HG03196 (cell line): ENCODE measurements at regions not wholly inside any gene's neighbourhood (a gene's known extent, or its start where the extent isn't known, plus 50 kb on each side); places are given as distances from the start of the nearest gene placed in this dataset.
"Not testable (repeated sequence)": the region's sequence is repeated elsewhere in the genome, so short reads cannot be mapped to it uniquely, and the experiment has no call there.

ENCODE experiments used
- ATAC-seq: cut with Tn5 transposase; IDR thresholded peaks from one replicate; pipeline ENCODE4 v1.9.1; 2021; ENCODE audit not compliant: unreplicated experiment

DNA sequence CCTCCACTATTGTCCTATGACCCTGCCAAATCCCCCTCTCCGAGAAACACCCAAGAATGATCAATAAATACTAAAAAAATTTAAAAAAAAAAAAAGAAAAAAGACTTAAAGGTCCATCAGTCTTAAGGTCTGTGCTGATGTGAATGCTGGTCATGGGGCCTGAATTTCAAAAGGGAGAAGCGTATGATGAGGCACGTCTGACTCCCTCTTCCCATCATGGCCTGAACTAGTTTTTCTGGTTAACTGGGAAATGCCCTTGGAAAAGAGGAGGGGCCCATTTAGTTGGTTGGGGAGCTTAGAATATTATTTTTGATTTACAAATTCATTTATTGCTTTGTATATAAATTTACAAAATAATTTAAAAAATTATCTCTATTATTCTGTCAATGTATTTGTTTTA, 291.0 kb upstream of the CDH19 start:
- ATAC-seq = no peak

DNA sequence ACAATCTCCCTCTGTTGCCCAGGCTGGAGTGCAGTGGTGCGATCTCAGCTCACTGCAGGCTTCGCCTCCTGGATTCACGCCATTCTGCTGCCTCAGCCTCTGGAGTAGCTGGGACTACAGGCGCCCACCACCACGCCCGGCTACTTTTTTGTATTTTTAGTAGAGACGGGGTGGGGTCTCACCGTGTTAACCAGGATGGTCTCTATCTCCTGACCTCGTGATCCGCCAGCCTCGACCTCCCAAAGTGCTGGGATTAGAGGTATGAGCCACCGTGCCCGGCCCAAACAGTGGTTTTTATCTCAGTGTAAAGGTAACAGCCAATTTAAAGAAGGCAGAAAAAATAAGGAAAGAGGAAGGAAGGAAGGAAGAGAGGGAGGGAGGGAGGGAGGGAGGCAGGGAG, 288.5 kb upstream of the CDH19 start:
- not testable (repeated sequence) for ATAC-seq

- ATAC-seq = no peak
Observed at GRCh38 chr18:66874812-66875474, 271.1 kb upstream of the CDH19 start.

DNA sequence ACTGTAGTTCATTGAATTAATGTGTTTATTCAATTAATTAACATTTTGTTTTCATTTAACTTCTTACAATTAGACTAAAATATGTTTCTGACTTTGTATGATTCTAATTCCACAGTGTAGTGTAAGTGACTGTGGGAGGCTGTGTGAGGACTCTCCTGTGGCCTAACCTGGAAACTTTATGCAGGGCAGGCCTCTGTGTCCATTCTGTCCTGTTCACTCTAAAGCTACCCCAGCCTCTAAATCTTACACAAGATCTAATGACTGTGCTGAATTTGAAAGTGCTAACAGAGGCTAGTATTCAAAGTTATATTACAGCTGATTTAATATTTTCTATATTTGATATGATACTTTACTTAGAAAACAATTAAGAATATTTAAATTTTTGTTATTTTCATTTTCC, 270.5 kb upstream of the CDH19 start:
- ATAC-seq = no peak

GRCh38 chr18:66873899-66874298, 270.0 kb upstream of the CDH19 start:
- no peak for ATAC-seq

- no peak for ATAC-seq
Observed at GRCh38 chr18:66872277-66872676, 268.4 kb upstream of the CDH19 start.

DNA sequence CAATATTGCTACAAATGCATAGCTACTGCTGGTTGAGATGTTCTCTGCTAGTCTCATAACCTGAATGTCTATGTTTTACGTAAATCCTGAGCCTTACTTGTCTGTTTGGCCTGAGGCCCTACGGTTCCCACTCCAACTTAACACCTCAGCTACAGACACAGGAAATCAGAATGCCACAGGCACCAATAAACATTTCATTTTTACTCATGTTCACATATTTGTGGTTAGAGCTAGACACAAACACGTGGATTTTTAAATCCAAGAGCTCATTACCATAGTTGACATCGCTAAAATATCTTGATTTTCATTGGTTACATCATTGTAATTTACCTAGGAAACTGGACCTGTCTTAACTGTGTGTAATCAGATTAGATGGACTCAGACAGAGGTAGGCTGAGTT, 263.8 kb upstream of the CDH19 start:
- no peak for ATAC-seq

DNA sequence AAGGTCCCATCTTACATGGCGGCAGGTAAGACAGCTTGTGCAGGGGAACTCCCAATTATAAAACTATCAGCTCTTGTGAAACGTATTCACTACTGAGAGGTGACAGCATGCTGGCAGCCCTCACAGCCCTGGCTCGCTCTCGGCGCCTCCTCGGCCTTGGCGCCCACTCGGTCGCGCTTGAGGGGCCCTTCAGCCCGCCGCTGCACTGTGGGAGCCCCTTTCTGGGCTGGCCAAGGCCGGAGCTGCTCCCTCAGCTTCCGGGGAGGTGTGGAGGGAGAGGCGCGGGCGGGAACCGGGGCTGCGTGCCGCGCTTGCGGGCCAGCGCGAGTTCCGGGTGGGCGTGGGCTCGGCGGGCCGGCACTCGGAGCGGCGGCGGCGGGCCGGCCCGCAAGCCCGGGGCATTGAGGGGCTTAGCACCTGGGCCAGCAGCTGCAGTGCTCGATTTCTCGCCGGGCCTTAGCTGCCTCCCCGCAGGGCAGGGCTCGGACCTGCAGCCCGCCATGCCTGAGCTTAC, 262.6 kb upstream of the CDH19 start:
- ATAC-seq = not testable (repeated sequence)

DNA sequence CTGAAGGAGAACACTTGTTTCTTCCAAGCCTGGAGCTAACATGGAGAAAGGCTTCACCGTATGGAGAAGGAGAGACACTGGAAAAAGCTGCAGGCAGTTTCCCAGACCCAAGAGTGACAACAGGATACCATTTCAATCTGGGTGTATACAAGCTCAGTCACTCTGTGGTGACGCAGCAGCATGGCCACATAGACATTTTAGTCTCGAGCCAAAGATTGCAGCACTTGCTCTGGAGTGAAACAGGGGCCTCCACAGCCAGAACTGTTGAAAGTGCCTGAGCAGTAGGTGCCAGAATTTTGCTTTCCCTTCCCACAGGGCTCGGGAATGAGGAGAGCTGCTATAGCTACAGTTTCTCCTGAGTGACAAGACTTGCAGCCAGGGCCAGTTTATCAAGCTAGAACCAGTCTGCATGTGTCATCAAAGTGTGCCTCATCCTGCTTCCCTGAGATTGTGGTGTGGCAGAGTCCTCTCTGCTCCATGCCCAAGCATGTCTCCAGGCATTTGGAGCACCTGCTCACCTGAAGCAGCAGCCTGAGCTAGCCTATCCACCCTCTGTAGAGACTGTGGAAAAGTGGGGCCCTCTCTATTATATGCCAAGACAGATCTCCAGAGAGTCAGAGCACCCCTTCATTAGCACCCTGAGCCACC, 234.6 kb upstream of the CDH19 start:
- no peak for ATAC-seq

DNA sequence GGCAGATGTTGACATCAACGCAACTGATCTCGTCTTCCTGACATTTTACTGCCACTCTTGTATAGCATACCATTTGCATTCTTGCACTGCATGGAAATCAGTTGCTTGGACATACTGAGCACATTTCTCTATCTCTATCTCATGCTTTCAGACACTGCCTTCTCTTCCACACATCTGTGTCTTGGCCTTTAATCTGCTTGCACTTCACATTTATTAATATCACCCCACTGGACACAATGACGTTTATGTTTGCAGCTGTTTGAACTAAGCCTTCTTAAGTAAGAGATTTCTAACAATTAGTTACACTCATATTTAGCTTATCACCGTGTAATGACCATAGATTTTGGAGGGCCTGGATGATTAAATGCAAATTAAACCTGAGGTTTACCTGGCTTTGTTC, 229.8 kb upstream of the CDH19 start:
- ATAC-seq = no peak

DNA sequence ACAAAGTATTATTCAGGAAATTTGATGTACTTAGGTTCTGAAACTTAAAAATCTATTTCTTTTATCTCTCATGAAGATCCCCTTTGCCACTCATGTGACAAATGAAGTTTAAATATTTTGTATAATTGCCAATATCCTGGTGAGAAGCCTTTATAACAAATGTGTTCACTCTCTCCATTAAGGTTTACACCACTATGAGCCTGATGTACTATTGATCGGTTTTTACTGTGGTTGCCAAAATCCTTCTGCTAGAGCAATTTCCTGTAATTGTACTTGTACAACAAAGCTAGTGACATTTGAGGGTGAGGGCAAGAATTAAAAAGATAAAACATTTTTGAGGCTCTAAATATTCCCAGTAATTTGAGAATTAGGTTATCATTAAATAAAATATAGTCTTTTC, 222.3 kb upstream of the CDH19 start:
- no peak for ATAC-seq

DNA sequence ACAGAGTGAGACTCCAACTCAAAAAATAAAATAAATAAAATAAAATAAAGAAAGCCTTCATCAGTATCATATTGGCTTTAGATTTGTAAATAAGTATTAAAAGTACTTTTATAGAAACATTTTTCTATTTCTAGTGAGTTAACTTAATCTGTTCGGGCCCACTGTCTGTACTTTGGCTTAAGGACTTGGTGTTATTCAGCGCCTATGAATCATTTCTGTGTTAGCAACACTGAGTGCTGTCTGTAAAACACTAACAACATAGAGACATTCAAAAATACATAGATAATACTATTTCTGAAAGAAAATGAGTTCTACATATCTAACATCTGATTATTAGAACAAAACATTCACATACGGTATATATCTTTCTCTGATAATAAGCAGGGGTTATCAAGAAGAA, 221.5 kb upstream of the CDH19 start:
- ATAC-seq = no peak

DNA sequence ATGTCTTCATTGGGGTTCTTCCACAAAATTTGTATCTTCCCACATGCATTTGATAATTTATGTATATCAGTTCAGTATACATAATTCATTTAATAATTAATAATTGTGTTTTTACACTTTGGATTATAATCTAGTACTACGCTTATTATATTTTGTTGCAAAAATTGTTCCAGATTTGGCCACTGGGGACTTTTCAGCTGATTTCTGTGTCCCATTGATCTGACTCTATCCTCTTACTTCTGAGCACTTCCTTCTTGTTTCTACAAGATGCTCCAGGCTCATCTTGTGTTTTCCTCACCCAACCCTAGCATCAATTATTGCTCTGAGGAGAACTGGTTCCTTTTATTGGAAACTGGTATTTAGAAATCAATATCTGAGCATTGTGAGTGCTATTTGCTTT, 215.3 kb upstream of the CDH19 start:
- ATAC-seq = no peak

DNA sequence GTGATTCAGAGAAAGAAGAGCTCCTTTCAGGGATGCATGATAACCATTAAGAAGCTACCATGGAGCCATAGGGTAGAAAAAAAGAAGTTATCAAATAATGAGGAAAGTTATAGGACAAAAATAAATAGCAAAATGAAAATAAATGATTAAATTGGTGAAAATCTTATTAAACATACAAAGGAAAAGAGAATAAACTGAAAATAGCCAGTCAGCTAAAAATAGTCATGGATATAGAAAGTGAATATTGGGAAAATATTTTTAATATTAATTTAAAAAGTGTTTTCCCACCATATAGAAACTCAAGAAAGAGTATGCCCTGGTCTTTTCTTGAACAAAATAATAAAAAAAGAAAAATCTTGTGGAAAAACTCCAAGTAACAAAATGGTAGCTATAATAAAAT, 209.2 kb upstream of the CDH19 start:
- no peak for ATAC-seq

DNA sequence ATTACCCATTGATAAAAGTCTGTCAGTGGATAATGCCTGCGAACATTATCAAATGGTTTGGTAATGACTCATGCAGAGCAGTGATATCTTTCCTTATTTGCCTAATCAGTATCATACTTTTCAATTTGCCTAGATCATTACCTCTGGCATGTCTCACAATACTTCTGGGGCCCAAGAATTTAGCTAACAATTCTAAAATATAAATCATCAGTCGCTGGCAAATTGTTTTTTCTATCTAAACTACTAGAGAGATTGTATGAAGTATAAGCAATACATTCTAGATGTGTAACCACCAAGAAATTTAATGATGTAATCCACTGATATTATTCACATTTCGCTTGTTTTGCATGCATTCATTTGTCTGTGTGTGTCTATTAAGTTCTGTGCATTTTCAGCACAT, 191.2 kb upstream of the CDH19 start:
- no peak for ATAC-seq

- no peak for ATAC-seq
Observed at GRCh38 chr18:66792466-66792865, 188.6 kb upstream of the CDH19 start.

DNA sequence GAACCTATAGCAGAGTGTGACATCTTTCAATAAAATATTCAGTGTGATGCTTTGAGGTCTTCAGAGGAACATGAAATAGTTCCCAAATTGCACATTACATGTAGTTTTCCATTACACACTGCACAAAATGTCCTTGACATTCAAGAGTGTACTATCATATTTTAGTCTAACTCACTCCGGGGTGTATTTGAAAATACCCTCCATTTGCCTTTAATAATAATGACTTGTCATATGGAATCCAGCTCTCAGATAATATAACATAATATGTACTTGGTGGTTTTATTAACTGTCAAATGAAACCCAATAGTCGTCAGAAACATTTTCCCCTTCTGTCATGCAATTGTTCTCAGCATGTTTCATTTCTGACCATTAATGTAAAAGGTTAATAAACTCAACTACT, 176.7 kb upstream of the CDH19 start:
- ATAC-seq = no peak

GRCh38 chr18:66778048-66778447, 174.2 kb upstream of the CDH19 start:
- no peak for ATAC-seq

- ATAC-seq = no peak
Observed at GRCh38 chr18:66769375-66769774, 165.5 kb upstream of the CDH19 start.

- no peak for ATAC-seq
Observed at GRCh38 chr18:66764230-66764629, 160.3 kb upstream of the CDH19 start.

GRCh38 chr18:66761166-66761565, 157.3 kb upstream of the CDH19 start:
- ATAC-seq = no peak

DNA sequence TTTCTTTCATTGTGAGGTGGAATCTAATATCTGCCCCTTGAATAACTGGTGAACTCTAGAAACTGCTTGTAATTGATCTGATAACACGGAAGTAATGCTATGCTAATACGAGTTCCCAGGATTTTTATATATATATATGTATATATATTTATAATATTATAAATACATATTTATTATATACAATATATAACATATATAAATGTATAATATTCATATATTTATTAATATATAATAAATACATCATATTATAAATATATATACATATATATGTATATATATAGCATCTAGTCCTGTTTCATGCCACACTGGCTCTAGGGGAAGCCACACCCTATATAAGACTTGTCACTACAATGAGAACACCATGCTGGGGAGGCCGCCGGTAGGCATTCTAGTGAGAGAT, 156.7 kb upstream of the CDH19 start:
- ATAC-seq = no peak
